Natural killer cell (primary cell): ENCODE measurements at regions not wholly inside any gene's neighbourhood (a gene's known extent, or its start where the extent isn't known, plus 50 kb on each side); places are given as distances from the start of the nearest gene placed in this dataset.
"Not testable (repeated sequence)": the region's sequence is repeated elsewhere in the genome, so short reads cannot be mapped to it uniquely, and the experiment has no call there.

Experiments used
- ATAC-seq, 3 donors: fragments of 150-1000 bp in 2 of 3; fragments of 200-7000 bp in 1 of 3; cut with Tn5 transposase; 1 replicate in 1 of 3; 2 replicates in 2 of 3; pipeline ENCODE4 v1.10.0; 2021; ENCODE audit warnings: mild to moderate bottlenecking in 2 of 3, moderate library complexity in 2 of 3
- DNase-seq, 2 donors: peaks; one replicate each; pipeline versions ENCODE4 v3.0.0 to v3.0.0-alpha.2; 2013 to 2021; ENCODE audit warnings: mixed read lengths in 1 of 2
- H3K27ac ChIP-seq: one replicate; pipeline ENCODE4 v1.5.1; 2013; ENCODE audit warnings: mild to moderate bottlenecking, low read length
- H3K27me3 ChIP-seq: one replicate; pipeline ENCODE4 v1.6.1; 2013; ENCODE audit warnings: low read length; ENCODE audit not compliant: control insufficient read depth, insufficient read depth
- H3K36me3 ChIP-seq: one replicate; pipeline ENCODE4 v1.6.1; 2013; ENCODE audit warnings: low read length; ENCODE audit not compliant: control insufficient read depth, insufficient read depth
- H3K4me1 ChIP-seq: one replicate; pipeline ENCODE4 v1.6.1; 2013; ENCODE audit warnings: low read length; ENCODE audit not compliant: control insufficient read depth, insufficient read depth
- H3K4me3 ChIP-seq: one replicate; pipeline ENCODE4 v1.5.1; 2013; ENCODE audit warnings: low read length
- H3K9me3 ChIP-seq: one replicate; pipeline ENCODE4 v1.6.1; 2013; ENCODE audit warnings: low read length; ENCODE audit not compliant: control insufficient read depth, insufficient read depth
- H3K27ac Mint-ChIP-seq, 2 donors: one replicate each; pipeline ENCODE4 v1.8.0; 2022; ENCODE audit warnings: mild to moderate bottlenecking in 2 of 2, mixed read lengths in 2 of 2, moderate library complexity in 1 of 2
- H3K27me3 Mint-ChIP-seq, 2 donors: one replicate each; pipeline ENCODE4 v1.8.0; 2022; ENCODE audit warnings: low read depth in 2 of 2, mixed read lengths in 2 of 2
- H3K36me3 Mint-ChIP-seq: one replicate; pipeline ENCODE4 v1.8.0; 2022; ENCODE audit warnings: mixed read lengths
- H3K4me1 Mint-ChIP-seq, 2 donors: one replicate each; pipeline ENCODE4 v1.8.0; 2022; ENCODE audit warnings: mixed read lengths in 2 of 2
- H3K4me3 Mint-ChIP-seq: one replicate; pipeline ENCODE4 v1.8.0; 2022; ENCODE audit warnings: mild to moderate bottlenecking, moderate library complexity, mixed read lengths
- H3K9me3 Mint-ChIP-seq, 2 donors: one replicate each; pipeline ENCODE4 v1.8.0; 2022; ENCODE audit warnings: mixed read lengths in 2 of 2
- CTCF ChIP-seq: fragments of 200-600 bp; IDR thresholded peaks from one replicate; pipeline ENCODE4 v1.8.0; 2022; ENCODE audit warnings: antibody characterized with exemption
- WGBS: methylation state at CpG from one replicate; pipeline ENCODE4 v1.1.7; 2013; ENCODE audit warnings: missing lambda C conversion rate; ENCODE audit not compliant: insufficient coverage; 5-methylcytosine and 5-hydroxymethylcytosine counted together
- intact Hi-C: fragments of 100-400 bp; cut with micrococcal nuclease; formaldehyde crosslinking; loops from one replicate; pipeline ENCODE4 v1.14.2; 2022

GRCh38 chr1:5682626-5683225 is 309.5 kb downstream of the NPHP4 start:
- Histone ChIP-seq H3K4me3 (no peak overlapping the region), H3K4me1 (no peaks in the 10 kb centered on the region), H3K27ac (no peak overlapping the region), H3K9me3 (no peaks in the 10 kb centered on the region), H3K27me3 (no peaks in the 10 kb centered on the region), H3K36me3 (no peaks in the 10 kb centered on the region)
- Mint-ChIP-seq H3K4me3 (no peak overlapping the region), H3K27ac (no peak overlapping the region), H3K27me3 (peaks cover 0 to 10% of the 10 kb centered on the region in 2 donors), H3K36me3 (no peaks in the 10 kb centered on the region), H3K9me3 (peaks cover 0 to 7% of the 10 kb centered on the region in 2 donors), H3K4me1 (no peaks in the 10 kb centered on the region)
- intact Hi-C loops = no loop called here
- DNase-seq (no peak), ATAC-seq (no peak)
- TF ChIP-seq CTCF = no peak
- WGBS = 84% methylated on average over 16 of the region's 16 CpGs

DNA sequence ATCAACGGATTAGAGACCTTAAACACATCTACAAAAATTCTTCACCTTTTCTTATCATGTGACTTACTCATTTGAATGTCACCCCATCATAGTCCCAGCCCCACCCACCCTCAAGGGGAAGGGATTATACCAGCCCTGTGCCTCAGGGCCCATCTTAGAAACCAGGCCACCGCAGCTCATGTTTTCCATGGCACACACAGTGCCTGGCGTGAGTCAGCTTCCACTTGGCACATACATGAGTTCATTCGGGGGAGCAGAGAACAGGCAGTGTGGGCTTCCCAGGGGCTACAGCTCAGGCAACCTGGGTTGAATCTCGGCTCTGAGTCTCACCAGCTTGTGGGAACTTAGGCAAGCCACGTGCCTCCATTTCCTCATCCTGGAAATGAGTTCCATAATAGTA is 310.6 kb downstream of the NPHP4 start:
- Histone ChIP-seq H3K4me1 (no peaks in the 10 kb centered on the region), H3K27ac (no peak overlapping the region), H3K9me3 (no peaks in the 10 kb centered on the region), H3K4me3 (no peak overlapping the region), H3K36me3 (no peaks in the 10 kb centered on the region), H3K27me3 (no peaks in the 10 kb centered on the region)
- DNase-seq (no peak), ATAC-seq (no peak)
- intact Hi-C loops = no loop called here
- TF ChIP-seq CTCF = no peak
- Mint-ChIP-seq H3K27me3 (peaks cover 0 to 10% of the 10 kb centered on the region in 2 donors), H3K27ac (no peak overlapping the region), H3K9me3 (peaks cover 0 to 7% of the 10 kb centered on the region in 2 donors), H3K4me3 (no peak overlapping the region), H3K36me3 (no peaks in the 10 kb centered on the region), H3K4me1 (no peaks in the 10 kb centered on the region)
- 84% methylated on average over 6 of the region's 6 CpGs for WGBS

DNA sequence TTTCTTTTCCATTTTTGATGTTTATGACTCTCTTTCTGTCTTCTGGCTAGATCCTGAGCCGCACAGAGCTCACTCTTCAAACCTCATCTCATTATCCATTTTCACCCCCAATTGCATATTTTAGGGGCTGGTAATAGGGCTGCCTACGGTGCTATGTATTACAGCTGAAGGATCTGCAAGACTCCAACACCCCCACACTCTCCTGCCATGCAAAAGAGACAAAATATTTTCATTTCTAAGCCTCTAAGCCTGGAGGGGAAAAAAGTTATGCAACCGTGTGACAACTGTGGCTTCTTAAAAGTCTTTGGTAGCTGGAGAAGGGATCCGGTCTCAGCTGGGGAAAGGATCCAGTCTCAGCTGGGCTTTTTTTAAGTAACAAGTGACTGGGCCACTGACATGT is 311.6 kb downstream of the NPHP4 start:
- TF ChIP-seq CTCF = no peak

DNA sequence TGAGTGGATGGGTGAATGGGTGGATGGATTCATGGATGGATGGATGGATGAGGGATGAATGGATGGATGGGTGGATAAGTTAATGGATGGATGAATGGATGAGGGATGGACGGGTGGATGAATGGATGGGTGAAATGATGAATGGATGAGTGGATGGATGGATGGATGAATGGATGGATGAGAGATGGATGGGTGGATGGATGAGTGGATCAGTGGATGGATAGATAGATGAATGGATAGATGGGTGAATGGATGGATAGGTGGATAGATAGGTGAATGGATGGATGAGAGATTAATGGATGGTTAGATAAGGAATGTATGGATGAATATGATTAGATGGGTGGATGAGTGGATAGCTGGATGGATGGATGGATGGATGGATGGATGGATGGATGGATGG is 313.5 kb downstream of the NPHP4 start:
- H3K36me3 ChIP-seq = no peaks in the 10 kb centered on the region
- Mint-ChIP-seq H3K4me3 (no peak overlapping the region), H3K9me3 (peaks cover 8 to 9% of the 10 kb centered on the region in 2 donors)

More for the DNA sequence above, 311.6 kb downstream of the NPHP4 start:
- peaks cover under 1% of the 10 kb centered on the region for H3K36me3 Mint-ChIP-seq
- no peak for ATAC-seq
- intact Hi-C loops = no loop called here
- Histone ChIP-seq H3K27me3 (no peaks in the 10 kb centered on the region), H3K27ac (no peak overlapping the region), H3K4me3 (no peak overlapping the region), H3K36me3 (no peaks in the 10 kb centered on the region), H3K4me1 (no peaks in the 10 kb centered on the region), H3K9me3 (no peaks in the 10 kb centered on the region)
- peaks cover 0 to 9% of the 10 kb centered on the region in 2 donors for H3K9me3 Mint-ChIP-seq
- no peak for DNase-seq
- no peak overlapping the region for H3K27ac Mint-ChIP-seq
- peaks cover 0 to 10% of the 10 kb centered on the region in 2 donors for H3K27me3 Mint-ChIP-seq
- whole genome bisulfite sequencing = 82% methylated on average over 4 of the region's 4 CpGs
- H3K4me1 Mint-ChIP-seq = no peaks in the 10 kb centered on the region
- no peak overlapping the region for H3K4me3 Mint-ChIP-seq

DNA sequence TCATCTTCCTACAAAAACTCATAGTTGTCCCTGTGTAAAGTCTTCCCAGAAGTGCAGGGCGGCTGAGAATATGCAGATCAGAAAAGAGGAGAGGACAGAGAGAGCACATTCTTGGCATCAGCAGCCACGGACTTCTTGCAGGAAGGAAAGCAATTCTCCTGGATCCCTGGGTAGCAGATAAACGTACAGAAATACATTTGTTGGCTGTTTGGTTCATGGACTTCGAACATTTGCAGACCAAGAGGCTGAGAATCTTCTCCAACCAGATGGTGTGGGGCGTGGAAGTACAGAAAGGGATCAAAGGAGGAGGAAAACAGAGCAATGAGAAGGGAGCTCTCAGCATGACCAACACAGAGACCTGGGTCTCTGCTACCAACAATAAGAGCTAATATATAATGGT is 319.9 kb downstream of the NPHP4 start:
- H3K4me3 Mint-ChIP-seq, intact Hi-C loops, H3K36me3 Mint-ChIP-seq, H3K27me3 Mint-ChIP-seq, ATAC-seq, H3K9me3 ChIP-seq, H3K4me1 Mint-ChIP-seq, H3K27ac ChIP-seq, H3K27ac Mint-ChIP-seq, H3K4me1 ChIP-seq, DNase-seq, H3K36me3 ChIP-seq, H3K27me3 ChIP-seq, H3K4me3 ChIP-seq: not testable (repeated sequence)
- peaks cover 3 to 13% of the 10 kb centered on the region in 2 donors for H3K9me3 Mint-ChIP-seq
- 39% methylated on average over 5 of the region's 5 CpGs for WGBS

More for the DNA sequence above, 313.5 kb downstream of the NPHP4 start:
- TF ChIP-seq CTCF = no peak
- Mint-ChIP-seq H3K36me3 (peaks cover 7% of the 10 kb centered on the region), H3K27ac (no peak overlapping the region), H3K4me1 (no peaks in the 10 kb centered on the region), H3K27me3 (peaks cover 0 to 14% of the 10 kb centered on the region in 2 donors)
- Histone ChIP-seq H3K27ac (no peak overlapping the region), H3K27me3 (no peaks in the 10 kb centered on the region), H3K4me1 (no peaks in the 10 kb centered on the region), H3K4me3 (no peak overlapping the region), H3K9me3 (no peaks in the 10 kb centered on the region)
- ATAC-seq = no peak
- DNase-seq = no peak
- WGBS = 68% methylated on average over 1 of the region's 1 CpG
- intact Hi-C loops = no loop called here
